K562 (cell line): ENCODE measurements at regions not wholly inside any gene's neighbourhood (a gene's known extent, or its start where the extent isn't known, plus 50 kb on each side); places are given as distances from the start of the nearest gene placed in this dataset.

Source experiments
- ADNP ChIP-seq: fragments of 200-800 bp; sonication (Bioruptor generic); IDR thresholded peaks from 2 replicates; pipeline ENCODE4 v1.6.1; 2016; ENCODE audit warnings: missing genetic modification characterization, missing compliant biosample characterization
- CBX3 ChIP-seq, 2 experiments: IDR thresholded peaks; 1 replicate in 1 of 2; 2 replicates in 1 of 2; pipeline ENCODE4 v1.6.1; 2012; ENCODE audit warnings: inconsistent platforms in 2 of 2, low read length in 2 of 2, borderline replicate concordance in 1 of 2, control low read depth in 1 of 2
- CBX5 ChIP-seq: IDR thresholded peaks from 2 replicates; pipeline ENCODE4 v1.6.1; 2014; ENCODE audit warnings: low read depth, borderline replicate concordance
- FOXJ2 ChIP-seq: fragments of 200-800 bp; sonication (Bioruptor generic); IDR thresholded peaks from 2 replicates; pipeline ENCODE4 v1.6.1; 2016; ENCODE audit warnings: missing genetic modification characterization, missing compliant biosample characterization
- FOXM1 ChIP-seq, 2 experiments: fragments of 450-650 bp in 1 of 2; sonication (generic) in 1 of 2; formaldehyde crosslinking in 1 of 2; IDR thresholded peaks; 2 replicates each; pipeline versions ENCODE4 v1.6.1 to v1.9.0; 2017 to 2022; ENCODE audit warnings: low read depth in 2 of 2, mild to moderate bottlenecking in 2 of 2, missing genetic modification reagents in 1 of 2, moderate library complexity in 1 of 2
- HNRNPUL1 ChIP-seq: fragments of 200-400 bp; formaldehyde crosslinking; IDR thresholded peaks from 2 replicates; pipeline ENCODE4 v1.6.1; 2017; ENCODE audit warnings: low read length
- KLF16 ChIP-seq: IDR thresholded peaks from 2 replicates; pipeline ENCODE4 v1.6.1; 2016; ENCODE audit warnings: antibody characterized with exemption
- NR3C1 ChIP-seq: sonication (generic); formaldehyde crosslinking; IDR thresholded peaks from 2 replicates; pipeline ENCODE4 v1.8.1; 2022; ENCODE audit warnings: missing genetic modification reagents
- NRF1 ChIP-seq, 2 experiments: fragments of 450-650 bp; IDR thresholded peaks in 1 of 2; conservative IDR thresholded peaks in 1 of 2; 2 replicates each; pipeline ENCODE4 v1.6.1; 2014; ENCODE audit warnings: mild to moderate bottlenecking in 2 of 2
- TEAD4 ChIP-seq, 2 experiments: sonication (generic) in 1 of 2; formaldehyde crosslinking in 1 of 2; IDR thresholded peaks; 2 replicates each; pipeline versions ENCODE4 v1.6.1 to v1.8.0; 2012 to 2022; ENCODE audit warnings: borderline replicate concordance in 1 of 2, inconsistent platforms in 1 of 2, low read length in 1 of 2, mild to moderate bottlenecking in 1 of 2, missing genetic modification reagents in 1 of 2
- ZNF274 ChIP-seq: IDR thresholded peaks from 2 replicates; pipeline ENCODE4 v1.6.1; 2011; ENCODE audit warnings: low read depth, mild to moderate bottlenecking, low read length, moderate library complexity, borderline replicate concordance
- TF ChIP-seq, protein P1 (sequence below), 2 experiments: fragments of 450-650 bp in 1 of 2; sonication (generic) in 1 of 2; formaldehyde crosslinking in 1 of 2; IDR thresholded peaks in 1 of 2; conservative IDR thresholded peaks in 1 of 2; 2 replicates each; pipeline versions ENCODE4 v1.6.1 to v1.8.1; 2016 to 2023; ENCODE audit warnings: mild to moderate bottlenecking in 2 of 2, moderate library complexity in 2 of 2, inconsistent platforms in 1 of 2, missing genetic modification reagents in 1 of 2

DNA sequence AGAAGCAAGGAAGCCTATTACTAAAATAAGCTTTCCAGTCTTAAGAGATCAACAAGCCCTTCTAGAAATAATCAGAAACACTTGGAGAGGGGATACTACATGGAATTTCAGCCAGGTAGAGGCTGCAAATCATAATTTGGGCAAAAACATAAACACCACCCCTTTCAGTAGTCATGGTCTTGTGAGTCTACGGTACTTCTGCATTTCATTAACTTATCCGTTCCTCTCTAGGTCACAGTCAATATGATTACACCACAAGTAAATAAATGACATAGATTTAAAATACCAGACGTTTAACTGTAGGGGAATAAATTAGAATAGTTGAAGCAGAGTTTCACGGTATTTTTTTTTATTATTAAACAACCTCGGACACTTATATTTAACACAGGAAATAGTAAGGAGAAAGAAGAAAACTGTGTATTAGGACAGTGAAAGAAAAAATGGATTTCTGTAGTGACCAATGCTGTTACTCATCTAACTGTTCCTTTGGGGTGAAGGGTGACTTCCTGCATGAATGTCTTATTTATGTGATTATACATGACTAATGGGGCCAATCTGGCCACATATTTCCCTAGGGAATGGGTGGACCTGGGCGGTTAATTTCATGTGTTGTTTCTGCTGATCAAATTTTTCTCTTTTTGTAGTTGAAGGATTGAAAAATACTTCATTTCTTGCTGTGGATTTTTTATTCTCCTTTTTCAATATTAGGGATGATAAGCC, 456.6 kb upstream of the UBE2E3 start:
- no peak for TF ChIP-seq NRF1 (conservative IDR thresholded peaks at IDR 0.05 in 1 of 2, IDR thresholded peaks at IDR 0.05 in 1 of 2)
- no peak for TF ChIP-seq TEAD4 (IDR thresholded peaks at IDR 0.05; ENCODE audit: low read length)
- TF ChIP-seq TEAD4 (CRISPR knock-in tag; IDR thresholded peaks at IDR 0.05; ENCODE audit: borderline replicate concordance), result no peak
- no peak for TF ChIP-seq FOXJ2 (tag)
- TF ChIP-seq ADNP, result no peak
- no peak for TF ChIP-seq FOXM1 (IDR thresholded peaks at IDR 0.05; ENCODE audit: low read depth)
- no peak for TF ChIP-seq FOXM1 (CRISPR knock-in tag; IDR thresholded peaks at IDR 0.05; ENCODE audit: low read depth)
- no peak for TF ChIP-seq HNRNPUL1
- TF ChIP-seq, protein P1, sequence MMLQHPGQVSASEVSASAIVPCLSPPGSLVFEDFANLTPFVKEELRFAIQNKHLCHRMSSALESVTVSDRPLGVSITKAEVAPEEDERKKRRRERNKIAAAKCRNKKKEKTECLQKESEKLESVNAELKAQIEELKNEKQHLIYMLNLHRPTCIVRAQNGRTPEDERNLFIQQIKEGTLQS (IDR thresholded peaks at IDR 0.05), result no peak
- TF ChIP-seq, protein P1 (CRISPR knock-in tag; conservative IDR thresholded peaks at IDR 0.05), result no peak
- TF ChIP-seq KLF16, result no peak
- TF ChIP-seq ZNF274, result no peak
- TF ChIP-seq NR3C1, result no peak
- TF ChIP-seq CBX5, result no peak
- TF ChIP-seq CBX3 (IDR thresholded peaks at IDR 0.05; ENCODE audit: borderline replicate concordance in 1 of 2, low read length in 2 of 2), result no peak
